Central memory CD8-positive, alpha-beta T cell (primary cell): ENCODE measurements at regions not wholly inside any gene's neighbourhood (a gene's known extent, or its start where the extent isn't known, plus 50 kb on each side); places are given as distances from the start of the nearest gene placed in this dataset.

Experiments
- ATAC-seq: fragments of 150-1000 bp; cut with Tn5 transposase; replicated peaks from 2 replicates; pipeline ENCODE4 v1.10.0; 2022; ENCODE audit warnings: mild to moderate bottlenecking, moderate FRiP score, moderate number of reproducible peaks; ENCODE audit not compliant: poor library complexity, severe bottlenecking; ENCODE audit errors: extremely low read depth
- DNase-seq, 2 donors: peaks; one replicate each; pipeline ENCODE4 v3.0.0; 2021; ENCODE audit warnings: low spot score in 2 of 2
- H3K27ac Mint-ChIP-seq: one replicate; pipeline ENCODE4 v1.8.0; 2022; ENCODE audit warnings: low read depth, mild to moderate bottlenecking, moderate library complexity, mixed read lengths
- H3K27me3 Mint-ChIP-seq: one replicate; pipeline ENCODE4 v1.8.0; 2022; ENCODE audit warnings: mixed read lengths
- H3K36me3 Mint-ChIP-seq: one replicate; pipeline ENCODE4 v1.8.0; 2022; ENCODE audit warnings: mild to moderate bottlenecking, moderate library complexity, mixed read lengths; ENCODE audit not compliant: insufficient read depth
- H3K4me1 Mint-ChIP-seq: one replicate; pipeline ENCODE4 v1.8.0; 2022; ENCODE audit warnings: mixed read lengths
- H3K4me3 Mint-ChIP-seq: one replicate; pipeline ENCODE4 v1.8.0; 2022; ENCODE audit warnings: mild to moderate bottlenecking, moderate library complexity, mixed read lengths
- H3K9me3 Mint-ChIP-seq: one replicate; pipeline ENCODE4 v1.8.0; 2022; ENCODE audit warnings: mixed read lengths

DNA sequence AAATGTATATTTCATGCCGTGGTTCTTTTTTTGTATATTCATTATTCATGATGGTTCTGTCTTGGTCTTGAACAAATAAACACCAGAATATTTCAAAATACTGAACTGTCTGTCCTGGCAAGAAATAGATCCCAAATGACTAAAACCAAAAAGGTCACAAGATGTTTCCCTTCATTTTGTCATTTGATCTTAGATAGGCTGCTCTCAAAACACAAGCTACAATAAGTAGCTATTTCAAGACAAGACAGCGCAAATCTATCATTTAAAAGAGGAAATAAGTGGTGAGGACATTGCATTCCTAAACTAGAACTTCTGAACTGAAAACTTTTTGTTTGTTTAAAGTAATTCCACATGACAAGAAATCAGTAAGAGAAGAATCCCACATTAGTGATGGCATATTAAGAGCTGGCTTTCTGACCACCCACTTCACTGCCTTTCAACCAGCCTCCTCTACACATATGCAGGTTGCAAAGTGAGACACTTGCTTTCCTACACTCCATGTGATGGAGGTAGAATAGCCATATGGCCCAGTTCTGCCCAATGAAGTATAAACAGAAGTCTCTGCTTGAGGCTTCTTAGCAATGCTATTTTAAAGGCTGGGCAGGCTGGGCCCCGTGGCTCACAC is 54.4 kb upstream of the CCDC28A start:
- Mint-ChIP-seq H3K27me3 (peaks cover 32% of the 10 kb centered on the region), H3K4me1 (no peaks in the 10 kb centered on the region), H3K27ac (no peak overlapping the region), H3K4me3 (no peak overlapping the region), H3K9me3 (peaks cover 6% of the 10 kb centered on the region), H3K36me3 (no peaks in the 10 kb centered on the region)
- DNase-seq (no peak), ATAC-seq (no peak)

DNA sequence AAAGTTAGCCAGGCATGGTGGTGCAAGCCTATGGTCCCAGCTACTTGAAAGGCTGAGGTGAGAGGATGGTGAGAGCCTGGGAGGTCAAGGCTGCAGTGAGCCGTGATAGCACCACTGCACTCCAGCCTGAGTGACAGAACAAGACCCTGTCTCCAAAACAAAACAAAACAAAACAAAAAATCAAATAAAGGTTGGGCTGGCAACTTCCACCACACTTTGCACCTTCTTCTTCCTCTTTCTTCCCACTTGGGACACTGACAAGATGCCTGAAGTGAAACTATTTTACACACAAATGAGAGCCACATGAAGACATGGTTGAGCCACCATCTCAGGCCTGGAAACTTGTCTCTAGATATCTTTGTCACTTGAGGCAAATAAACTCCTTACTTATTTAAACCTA is 53.8 kb upstream of the CCDC28A start:
- Mint-ChIP-seq H3K36me3 (no peaks in the 10 kb centered on the region), H3K4me3 (no peak overlapping the region)

DNA sequence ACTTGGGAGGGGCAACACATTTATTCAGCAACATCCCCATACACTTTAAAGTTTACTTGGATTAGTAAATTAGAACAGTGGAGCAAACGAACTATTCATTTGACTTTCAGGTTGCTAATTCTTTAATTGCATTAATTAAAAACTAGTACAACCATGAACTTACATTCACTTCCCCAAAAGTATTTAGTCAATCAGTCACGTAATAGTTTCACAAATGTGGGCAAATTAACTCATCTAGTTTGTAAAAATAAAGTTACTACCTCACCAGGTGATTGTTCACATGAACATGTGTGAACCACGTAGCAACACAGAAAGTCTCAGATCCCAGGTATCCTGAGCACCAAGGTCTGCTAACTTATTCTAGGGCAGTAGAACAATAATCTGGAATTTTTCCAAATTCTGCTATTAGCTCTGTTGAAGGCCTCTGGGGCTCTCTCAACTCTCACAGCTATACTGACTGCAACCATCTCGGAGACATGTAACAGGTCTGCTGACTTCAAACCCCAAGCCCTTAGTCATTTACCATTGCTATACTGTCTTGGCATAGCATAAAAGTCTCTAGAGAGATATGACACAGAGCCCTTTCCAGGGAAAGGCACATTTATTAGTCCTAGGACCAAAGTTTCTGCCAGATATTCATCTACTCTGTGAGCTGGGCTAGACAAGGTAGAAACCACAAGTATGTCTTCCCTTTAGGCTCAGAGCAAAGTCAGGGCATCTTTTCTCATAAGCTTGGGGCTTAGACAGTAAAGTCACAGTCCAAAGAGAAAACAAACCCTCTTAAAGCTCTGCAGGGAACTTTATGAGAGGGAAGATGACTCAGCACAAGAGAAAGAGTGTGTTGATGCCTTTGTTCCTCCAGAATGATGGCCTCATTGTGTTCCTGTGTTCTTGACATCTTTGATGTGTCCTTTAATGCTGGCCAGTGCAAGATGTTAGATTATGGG is 50.9 kb upstream of the CCDC28A start:
- Mint-ChIP-seq H3K27me3 (peaks cover 21% of the 10 kb centered on the region), H3K4me3 (no peak overlapping the region), H3K9me3 (no peaks in the 10 kb centered on the region), H3K4me1 (no peaks in the 10 kb centered on the region), H3K36me3 (no peaks in the 10 kb centered on the region), H3K27ac (no peak overlapping the region)
- ATAC-seq (no peak), DNase-seq (no peak)

More for the DNA sequence above, 53.8 kb upstream of the CCDC28A start:
- DNase-seq (no peak), ATAC-seq (no peak)
- H3K27me3 Mint-ChIP-seq: peaks cover 28% of the 10 kb centered on the region
- peaks cover 4% of the 10 kb centered on the region for H3K9me3 Mint-ChIP-seq
- H3K27ac Mint-ChIP-seq: no peak overlapping the region
- no peaks in the 10 kb centered on the region for H3K4me1 Mint-ChIP-seq
